Pancreas (tissue), 10 donors: ENCODE measurements at regions not wholly inside any gene's neighbourhood (a gene's known extent, or its start where the extent isn't known, plus 50 kb on each side); places are given as distances from the start of the nearest gene placed in this dataset.

Experiments used
- ATAC-seq, 4 donors: fragments of 200-7000 bp; cut with Tn5 transposase; one replicate each; pipeline versions ENCODE4 v1.8.0 to v1.9.1; 2020; ENCODE audit warnings: mild to moderate bottlenecking in 4 of 4, moderate library complexity in 4 of 4
- DNase-seq, 6 donors: peaks; one replicate each; pipeline ENCODE4 v3.0.0-alpha.2; 2020
- FAIRE-seq: peaks from 2 replicates; lab custom pipeline; 2012; peaks lifted over from hg19 to GRCh38; lab: Jason Lieb, UNC
- H3K27ac ChIP-seq, 4 donors: fragments of 200-600 bp; sonication (generic); 1 replicate in 3 of 4; 2 replicates in 1 of 4; pipeline versions ENCODE4 v1.5.0 to v1.8.0; 2020
- H3K27me3 ChIP-seq, 4 donors: fragments of 200-600 bp; one replicate each; pipeline ENCODE4 v1.8.0; 2021
- H3K36me3 ChIP-seq, 3 donors: fragments of 200-600 bp; sonication (generic) in 1 of 3; one replicate each; pipeline versions ENCODE4 v1.5.0 to v1.8.0; 2020 to 2021
- H3K4me1 ChIP-seq, 3 donors: fragments of 200-600 bp; one replicate each; pipeline ENCODE4 v1.8.0; 2021
- H3K4me3 ChIP-seq, 4 donors: fragments of 200-600 bp; sonication (generic) in 2 of 4; one replicate each; pipeline versions ENCODE4 v1.5.0 to v1.8.0; 2020 to 2021
- H3K9me3 ChIP-seq, 4 donors: fragments of 200-600 bp; one replicate each; pipeline ENCODE4 v1.8.0; 2021
- WGBS, 2 donors: extraction: QIAGEN DNeasy Blood & Tissue Kit; methylation state at CpG; one replicate each; pipeline ENCODE4 v1.1.7; 2013; 5-methylcytosine and 5-hydroxymethylcytosine counted together
- intact Hi-C, 3 donors: fragments of 100-400 bp; cut with DNase I; formaldehyde crosslinking; loops; one replicate each; pipeline versions ENCODE4 v1.11.1 to v1.14.2; 2022
- TF ChIP-seq, protein P1 (sequence below), 4 donors: fragments of 200-600 bp; sonication (generic) in 3 of 4; IDR thresholded peaks; one replicate each; pipeline versions ENCODE4 v1.5.0 to v1.8.0; 2021; ENCODE audit warnings: antibody characterized with exemption in 4 of 4
- donor health status: healthy with polysubstance abuse.
- donor health status: DM: no; HTN: no; CAD: no; lungs with moderate emphysema.
- donor health status: DM: no; HTN: no; CAD: no.
- donor health status: control.
- donor health status: control.
- donor health status: Bipolar disorder and iron deficiency.
- donor health status: DM: yes; HTN: yes; CAD: no.
- donor health status: DM: no; HTN: no; CAD: no.
- donor health status: DM: no; HTN: no; CAD: no.
- donor health status: DM: yes; HTN: yes; CAD: no.

DNA sequence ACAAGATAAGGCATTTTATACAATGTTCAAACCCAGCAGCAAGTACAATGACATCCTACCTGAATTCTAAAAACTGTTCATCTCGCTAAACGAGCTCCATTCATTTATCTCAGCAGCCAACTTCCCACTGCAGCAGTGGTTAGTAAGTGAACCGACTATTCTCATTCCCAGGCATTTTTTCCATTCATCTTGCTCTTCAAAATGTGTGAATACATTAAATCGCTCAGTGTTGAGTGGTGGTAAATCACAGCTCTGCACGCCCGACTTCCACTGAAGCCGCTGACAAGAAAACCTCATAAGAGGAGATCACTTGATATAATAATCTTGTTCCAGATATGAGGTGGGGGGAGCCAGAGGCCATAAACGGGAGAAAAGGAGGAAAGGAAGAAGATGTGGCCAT, 746.2 kb upstream of the USP15 start:
- H3K27ac ChIP-seq: no peak overlapping the region

DNA sequence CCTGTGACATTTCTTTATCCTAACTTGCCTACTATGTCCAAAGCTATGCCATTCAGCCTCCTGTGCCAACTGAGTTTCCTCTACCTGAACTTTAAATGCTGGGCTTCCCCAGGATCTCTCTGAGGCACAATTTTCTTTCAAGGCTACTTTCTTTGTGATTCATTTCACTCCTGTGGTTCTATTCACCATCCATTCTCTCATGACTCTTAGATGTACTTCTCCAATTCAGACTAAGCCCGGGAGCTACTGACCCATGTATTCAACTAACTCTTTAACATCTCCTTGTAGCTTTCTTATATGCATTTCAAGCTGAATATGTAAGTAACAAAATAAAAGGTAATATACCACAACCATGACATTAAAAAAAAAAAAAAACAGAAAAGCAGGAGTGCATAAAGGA, 738.9 kb upstream of the USP15 start:
- no peak for DNase-seq
- no peak for ATAC-seq
- 38 to 63% methylated on average over 1 of the region's 1 CpG for WGBS, 2 donors
- Histone ChIP-seq H3K9me3 (no peaks in the 10 kb centered on the region), H3K36me3 (no peaks in the 10 kb centered on the region), H3K27ac (no peak overlapping the region), H3K4me1 (no peaks in the 10 kb centered on the region), H3K4me3 (no peak overlapping the region), H3K27me3 (no peaks in the 10 kb centered on the region)
- intact Hi-C loops: no loop called here
- TF ChIP-seq, protein P1, sequence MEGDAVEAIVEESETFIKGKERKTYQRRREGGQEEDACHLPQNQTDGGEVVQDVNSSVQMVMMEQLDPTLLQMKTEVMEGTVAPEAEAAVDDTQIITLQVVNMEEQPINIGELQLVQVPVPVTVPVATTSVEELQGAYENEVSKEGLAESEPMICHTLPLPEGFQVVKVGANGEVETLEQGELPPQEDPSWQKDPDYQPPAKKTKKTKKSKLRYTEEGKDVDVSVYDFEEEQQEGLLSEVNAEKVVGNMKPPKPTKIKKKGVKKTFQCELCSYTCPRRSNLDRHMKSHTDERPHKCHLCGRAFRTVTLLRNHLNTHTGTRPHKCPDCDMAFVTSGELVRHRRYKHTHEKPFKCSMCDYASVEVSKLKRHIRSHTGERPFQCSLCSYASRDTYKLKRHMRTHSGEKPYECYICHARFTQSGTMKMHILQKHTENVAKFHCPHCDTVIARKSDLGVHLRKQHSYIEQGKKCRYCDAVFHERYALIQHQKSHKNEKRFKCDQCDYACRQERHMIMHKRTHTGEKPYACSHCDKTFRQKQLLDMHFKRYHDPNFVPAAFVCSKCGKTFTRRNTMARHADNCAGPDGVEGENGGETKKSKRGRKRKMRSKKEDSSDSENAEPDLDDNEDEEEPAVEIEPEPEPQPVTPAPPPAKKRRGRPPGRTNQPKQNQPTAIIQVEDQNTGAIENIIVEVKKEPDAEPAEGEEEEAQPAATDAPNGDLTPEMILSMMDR (IDR thresholded peaks at IDR 0.05): no peak
- FAIRE-seq: no peak

More for the DNA sequence above, 746.2 kb upstream of the USP15 start:
- intact Hi-C loops: no loop called here
- DNase-seq (no peak), ATAC-seq (no peak), FAIRE-seq (no peak)
- Histone ChIP-seq H3K9me3 (no peaks in the 10 kb centered on the region), H3K27me3 (no peaks in the 10 kb centered on the region), H3K36me3 (no peaks in the 10 kb centered on the region), H3K4me3 (no peak overlapping the region), H3K4me1 (no peaks in the 10 kb centered on the region)
- WGBS, 2 donors: 66 to 68% methylated on average over 8 of the region's 8 CpGs
- TF ChIP-seq, protein P1 (IDR thresholded peaks at IDR 0.05): no peak

DNA sequence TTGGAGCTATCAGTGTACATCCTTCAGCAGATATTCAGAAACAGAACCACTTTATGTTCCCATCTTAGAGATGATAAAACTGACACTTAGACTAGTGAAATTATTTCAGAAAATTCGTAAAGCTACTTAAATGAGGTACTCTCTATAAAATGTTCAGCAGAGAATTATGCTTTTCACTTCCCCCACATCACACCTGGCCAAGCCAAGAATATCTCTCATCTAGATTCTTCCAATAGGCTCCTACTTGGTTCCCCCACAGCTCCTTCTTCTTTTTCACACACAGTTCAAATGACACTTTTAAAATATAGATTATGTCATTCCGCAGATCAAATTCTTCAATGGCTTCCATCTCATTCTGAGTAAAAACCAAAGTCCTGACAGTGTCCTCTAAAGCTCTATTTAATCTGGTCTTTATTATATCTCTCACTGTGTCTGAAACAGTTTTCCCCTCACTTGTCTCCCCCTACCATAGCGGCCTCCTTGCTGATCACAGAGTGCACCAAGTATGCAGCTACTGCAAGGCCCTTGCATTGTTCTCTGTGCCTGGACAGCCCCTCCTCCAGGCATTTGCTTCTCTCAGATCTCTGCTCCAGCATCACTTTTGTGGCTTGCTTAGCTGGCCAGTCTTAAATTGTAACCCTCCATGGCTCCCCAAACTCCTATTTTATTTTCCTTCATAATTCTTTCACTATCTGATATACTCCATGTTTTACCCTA, 736.8 kb upstream of the USP15 start:
- intact Hi-C loops: no loop called here
- H3K9me3 ChIP-seq: no peaks in the 10 kb centered on the region
- FAIRE-seq (no peak), DNase-seq (no peak), ATAC-seq (no peak)
- no peaks in the 10 kb centered on the region for H3K27me3 ChIP-seq
- no peak overlapping the region for H3K4me3 ChIP-seq
- H3K27ac ChIP-seq: no peak overlapping the region
- H3K36me3 ChIP-seq: no peaks in the 10 kb centered on the region
- H3K4me1 ChIP-seq: no peaks in the 10 kb centered on the region
- TF ChIP-seq, protein P1 (IDR thresholded peaks at IDR 0.05): no peak
- 77 to 79% methylated on average over 3 of the region's 3 CpGs for WGBS, 2 donors

DNA sequence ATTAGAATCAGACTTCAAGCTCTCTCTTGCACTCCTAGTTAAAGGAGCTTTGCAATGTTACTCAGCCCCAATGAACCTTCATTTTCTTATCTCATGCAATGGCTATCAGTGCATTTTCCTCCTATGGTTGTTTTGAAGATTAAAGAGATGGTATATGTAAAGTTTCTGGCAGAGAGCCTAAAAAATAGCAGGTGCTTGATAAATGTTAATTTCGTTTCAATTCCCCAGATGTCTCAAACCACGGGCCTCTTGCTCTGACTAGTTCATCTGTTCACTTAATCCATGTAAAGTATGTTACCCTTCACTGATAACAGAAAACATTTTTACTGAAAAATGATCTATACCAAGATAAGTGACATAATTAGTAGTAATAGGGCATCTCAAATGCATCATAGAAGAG, 735.4 kb upstream of the USP15 start:
- no peak for ATAC-seq
- H3K27me3 ChIP-seq: no peaks in the 10 kb centered on the region
- intact Hi-C loops: no loop called here
- H3K9me3 ChIP-seq: no peaks in the 10 kb centered on the region
- H3K36me3 ChIP-seq: no peaks in the 10 kb centered on the region
- H3K4me1 ChIP-seq: no peaks in the 10 kb centered on the region
- 29 to 30% methylated on average over 2 of the region's 2 CpGs for WGBS, 2 donors
- no peak for FAIRE-seq
- H3K27ac ChIP-seq: no peak overlapping the region
- H3K4me3 ChIP-seq: no peak overlapping the region
- TF ChIP-seq, protein P1 (IDR thresholded peaks at IDR 0.05): no peak
- DNase-seq: no peak

DNA sequence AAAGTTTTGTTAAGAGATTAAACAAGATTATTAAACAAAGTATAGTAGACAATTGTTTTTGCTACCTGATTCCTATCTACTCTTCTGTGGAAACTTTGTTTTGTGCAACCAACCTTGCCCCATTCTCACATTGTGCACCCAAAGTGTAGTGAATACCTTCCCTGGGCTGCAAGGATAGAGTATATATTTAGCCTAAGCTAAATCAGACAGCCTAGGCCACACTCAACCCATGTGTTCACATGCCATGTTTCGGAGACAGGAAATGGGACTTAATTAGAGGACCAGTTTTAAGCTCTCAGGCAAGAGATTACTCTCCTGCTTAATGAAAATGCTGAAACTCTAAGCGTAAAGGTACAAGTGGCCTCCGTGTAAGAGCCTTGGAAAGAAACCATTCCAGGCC, 734.9 kb upstream of the USP15 start:
- Histone ChIP-seq H3K9me3 (no peaks in the 10 kb centered on the region), H3K4me3 (no peak overlapping the region), H3K27me3 (no peaks in the 10 kb centered on the region), H3K36me3 (no peaks in the 10 kb centered on the region), H3K4me1 (no peaks in the 10 kb centered on the region), H3K27ac (no peak overlapping the region)
- no peak for FAIRE-seq
- no peak for ATAC-seq
- intact Hi-C loops: no loop called here
- TF ChIP-seq, protein P1 (IDR thresholded peaks at IDR 0.05): no peak
- DNase-seq: no peak
- 87 to 89% methylated on average over 3 of the region's 3 CpGs for WGBS, 2 donors
